Activated CD4-positive, alpha-beta T cell treated with anti-CD3 and anti-CD28 coated beads, Interleukin-10, Interleukin-2, amounts not matched to agents 100 ng/mL and 50 ng/mL, durations not matched to agents 16 hours and 8 hours (primary cell): ENCODE measurements at regions not wholly inside any gene's neighbourhood (a gene's known extent, or its start where the extent isn't known, plus 50 kb on each side); places are given as distances from the start of the nearest gene placed in this dataset.

Experiments
- DNase-seq: peaks from one replicate; pipeline ENCODE4 v3.0.0-alpha.2; 2020

GRCh38 chr15:37586011-37586583 is 348.3 kb upstream of the TMCO5A start:
- no peak for DNase-seq

GRCh38 chr15:37586976-37587375 is 347.5 kb upstream of the TMCO5A start:
- DNase-seq = no peak

- no peak for DNase-seq
These were observed 340.0 kb upstream of the TMCO5A start for GRCh38 chr15:37594417-37594816.

- DNase-seq = no peak
These were observed 338.9 kb upstream of the TMCO5A start for GRCh38 chr15:37595426-37595970.

- DNase-seq = no peak
These were observed 335.3 kb upstream of the TMCO5A start for GRCh38 chr15:37599156-37599555.

- DNase-seq = no peak
These were observed 318.2 kb upstream of the TMCO5A start for GRCh38 chr15:37616215-37616614.

GRCh38 chr15:37618353-37618752 is 316.1 kb upstream of the TMCO5A start:
- no peak for DNase-seq

GRCh38 chr15:37619358-37620042 is 314.9 kb upstream of the TMCO5A start:
- no peak for DNase-seq

- no peak for DNase-seq
These were observed 308.9 kb upstream of the TMCO5A start for GRCh38 chr15:37625576-37625975.

- DNase-seq = no peak
These were observed 305.9 kb upstream of the TMCO5A start for GRCh38 chr15:37628507-37628906.

- DNase-seq = no peak
These were observed 297.7 kb upstream of the TMCO5A start for GRCh38 chr15:37636736-37637135.

- DNase-seq = peak; percentile 2
These were observed 296.3 kb upstream of the TMCO5A start for GRCh38 chr15:37638116-37638515.

- no peak for DNase-seq
These were observed 295.7 kb upstream of the TMCO5A start for GRCh38 chr15:37638691-37639090.

GRCh38 chr15:37652646-37653417 is 281.6 kb upstream of the TMCO5A start:
- no peak for DNase-seq

GRCh38 chr15:37678124-37678523 is 256.3 kb upstream of the TMCO5A start:
- no peak for DNase-seq

GRCh38 chr15:37679627-37680026 is 254.8 kb upstream of the TMCO5A start:
- no peak for DNase-seq

GRCh38 chr15:37682304-37682703 is 252.1 kb upstream of the TMCO5A start:
- no peak for DNase-seq

- DNase-seq = no peak
These were observed 242.5 kb upstream of the TMCO5A start for GRCh38 chr15:37691911-37692310.

GRCh38 chr15:37693926-37694325 is 240.5 kb upstream of the TMCO5A start:
- DNase-seq = no peak

- no peak for DNase-seq
These were observed 238.7 kb upstream of the TMCO5A start for GRCh38 chr15:37695719-37696118.

GRCh38 chr15:37698679-37699078 is 235.8 kb upstream of the TMCO5A start:
- DNase-seq = no peak

- DNase-seq = no peak
These were observed 233.2 kb upstream of the TMCO5A start for GRCh38 chr15:37701230-37701629.

GRCh38 chr15:37709669-37710068 is 224.8 kb upstream of the TMCO5A start:
- DNase-seq = no peak

- DNase-seq = no peak
These were observed 219.3 kb upstream of the TMCO5A start for GRCh38 chr15:37715101-37715500.
